Fibroblast of skin of back (primary cell): ENCODE measurements at regions not wholly inside any gene's neighbourhood (a gene's known extent, or its start where the extent isn't known, plus 50 kb on each side); places are given as distances from the start of the nearest gene placed in this dataset.

Source experiments
- DNase-seq: peaks from one replicate; pipeline ENCODE4 v3.0.0-alpha.2; 2013

DNA sequence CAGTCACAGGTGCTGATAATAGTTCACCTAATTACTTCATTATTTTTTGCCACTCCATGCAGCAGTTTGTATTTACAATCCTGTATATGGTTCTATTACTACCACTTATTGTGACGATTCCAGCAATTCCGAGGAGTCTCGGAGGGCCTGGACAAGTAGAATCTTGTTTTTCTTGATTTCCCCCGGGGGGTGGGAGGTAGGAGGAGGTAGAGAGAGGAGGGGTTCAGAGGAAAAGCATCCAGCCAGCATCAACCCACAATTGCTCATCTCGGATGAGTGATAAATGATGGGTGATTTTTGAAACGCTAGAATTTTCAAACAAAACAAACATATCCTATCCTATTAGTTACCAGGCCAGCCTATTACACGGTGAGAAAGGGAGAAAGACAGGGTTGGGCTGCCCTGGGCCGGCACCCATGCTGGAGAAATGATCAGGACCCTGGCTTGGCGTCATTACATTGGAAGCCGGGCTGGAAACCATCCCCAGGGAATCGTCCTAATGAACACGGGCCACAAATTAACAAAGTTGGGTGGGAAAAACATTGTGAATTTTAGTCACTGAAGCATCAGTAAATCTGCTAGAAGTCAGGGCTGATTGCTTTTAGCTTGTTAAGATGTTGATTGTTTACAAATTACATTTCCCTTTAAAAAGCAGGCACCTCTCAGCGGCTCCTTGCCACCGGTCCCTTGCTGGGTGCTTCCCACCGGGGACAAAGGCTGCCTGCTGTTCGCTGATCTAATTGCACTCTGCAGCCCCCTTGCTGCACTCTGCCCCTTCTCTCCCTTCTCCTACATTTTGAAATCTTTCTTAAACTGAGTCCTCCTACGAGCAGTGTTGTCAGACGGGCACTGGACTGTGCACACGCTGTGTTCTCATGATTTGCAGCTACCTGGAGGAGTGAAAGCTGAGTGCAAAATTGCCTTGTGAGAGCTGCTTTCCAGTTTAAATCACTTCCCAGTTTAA is 95.5 kb downstream of the FAM204A start:
- DNase-seq: no peak

DNA sequence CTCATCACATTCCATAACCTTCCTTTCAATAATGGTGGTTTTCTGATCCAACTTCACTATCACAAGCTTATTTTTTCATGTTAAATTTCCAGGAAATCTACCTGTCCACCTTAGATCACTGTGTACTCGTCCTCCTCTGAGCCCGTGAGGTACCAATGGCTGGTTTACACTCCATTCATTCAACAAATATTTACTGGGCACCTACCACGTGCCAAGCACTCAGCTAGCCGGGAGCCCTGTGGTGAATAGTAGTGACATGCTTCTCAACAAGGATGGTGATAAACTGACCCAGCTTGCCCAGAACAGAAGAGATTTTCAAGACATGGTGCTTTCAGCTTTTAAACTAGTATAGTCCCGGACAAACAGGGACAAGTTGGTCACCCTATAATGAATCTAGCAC is 98.2 kb downstream of the FAM204A start:
- DNase-seq: no peak

GRCh38 chr10:118241229-118242137 is 100.6 kb downstream of the FAM204A start:
- DNase-seq: peak; percentile 77

DNA sequence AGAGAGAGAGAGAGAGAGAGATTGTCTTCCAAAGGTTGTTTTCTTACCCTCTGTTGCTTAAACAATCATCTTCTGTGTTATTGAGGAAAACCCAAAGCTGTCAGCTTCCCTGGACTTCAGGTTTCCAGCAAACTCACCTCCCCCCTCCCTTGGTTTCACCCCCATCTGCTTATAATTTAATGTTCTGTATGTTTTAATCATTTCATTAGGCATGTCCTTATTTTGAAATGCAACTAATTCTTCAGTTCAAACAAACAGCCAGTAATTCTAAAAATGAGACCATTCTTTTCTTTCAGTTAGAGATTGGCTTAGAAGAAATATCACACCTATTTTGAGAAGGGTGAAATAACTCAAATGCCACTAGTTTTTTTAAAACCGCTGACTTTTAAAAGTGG is 102.9 kb downstream of the FAM204A start:
- DNase-seq: no peak

- peak; percentile 67 for DNase-seq
Observed at GRCh38 chr10:118238573-118239235, 103.4 kb downstream of the FAM204A start.

DNA sequence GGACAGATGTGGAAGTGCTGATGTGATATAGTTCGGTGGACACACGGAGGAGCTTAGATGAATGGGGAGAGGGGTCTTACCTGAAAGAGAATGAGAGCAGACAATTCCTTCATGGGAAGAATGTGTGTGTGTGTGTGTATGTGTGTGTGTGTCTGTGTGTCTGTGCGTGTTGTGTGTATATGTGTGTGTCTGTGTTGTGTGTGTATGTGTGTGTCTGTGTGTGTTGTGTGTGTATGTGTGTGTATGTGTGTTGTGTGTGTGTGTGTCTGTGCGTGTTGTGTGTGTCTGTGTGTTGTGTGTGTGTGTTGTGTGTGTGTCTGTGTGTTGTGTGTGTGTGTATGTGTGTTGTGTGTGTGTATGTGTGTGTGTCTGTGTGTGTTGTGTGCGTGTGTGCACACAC is 104.2 kb downstream of the FAM204A start:
- DNase-seq: no peak

GRCh38 chr10:118234683-118235082 is 107.4 kb downstream of the FAM204A start:
- DNase-seq: no peak

DNA sequence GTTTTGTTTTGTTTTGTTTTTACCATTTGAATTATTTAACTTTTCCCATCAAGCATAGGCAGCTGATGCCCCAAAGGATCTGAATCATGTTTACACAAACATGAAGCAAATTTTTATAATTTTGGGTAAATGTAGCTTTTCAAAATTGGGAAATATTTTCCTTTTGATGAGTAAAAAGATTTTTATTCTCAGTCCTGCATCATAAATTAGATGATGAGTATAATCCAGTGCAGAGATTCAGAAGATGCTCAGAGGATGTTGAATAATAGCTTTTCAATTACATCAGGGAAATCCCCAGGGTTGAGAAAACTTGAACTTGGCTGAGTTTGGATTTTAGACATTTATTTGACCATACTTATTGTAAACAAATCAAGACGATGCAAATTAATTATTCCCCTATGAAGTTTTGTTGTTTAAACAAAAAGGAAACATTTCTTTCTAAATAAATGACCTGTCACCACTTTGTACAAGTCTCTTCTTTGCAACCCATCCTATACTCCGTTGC is 121.7 kb downstream of the FAM204A start:
- DNase-seq: no peak

GRCh38 chr10:118218562-118218961 is 123.6 kb downstream of the FAM204A start:
- DNase-seq: no peak

- DNase-seq: no peak
Observed at GRCh38 chr10:118216571-118217170, 125.5 kb downstream of the FAM204A start.

DNA sequence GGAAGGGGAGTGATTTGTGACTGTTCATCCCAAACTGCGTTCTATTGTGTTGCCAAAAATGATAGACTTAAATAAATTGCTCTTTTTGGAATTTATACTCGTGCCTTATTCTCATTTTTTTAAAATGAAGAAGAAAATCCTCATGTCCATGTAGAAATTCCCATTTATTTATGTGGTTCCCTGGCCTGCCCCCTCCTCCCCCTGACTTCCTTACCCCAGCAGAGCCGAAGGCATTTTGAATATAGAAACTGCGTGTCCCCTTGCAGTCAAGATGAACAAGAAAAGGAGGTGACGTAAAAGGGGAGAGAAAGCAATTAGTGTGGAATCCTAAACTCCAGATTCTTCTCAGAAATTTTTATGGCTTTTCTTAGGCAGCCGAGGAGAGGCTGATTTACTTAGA is 126.1 kb downstream of the FAM204A start:
- DNase-seq: peak; percentile 36

- peak; percentile 19 for DNase-seq
Observed at GRCh38 chr10:118214776-118215175, 127.3 kb downstream of the FAM204A start.

GRCh38 chr10:118213436-118213835 is 128.7 kb downstream of the FAM204A start:
- DNase-seq: no peak

GRCh38 chr10:118210276-118210675 is 131.8 kb downstream of the FAM204A start:
- DNase-seq: peak; percentile 56

DNA sequence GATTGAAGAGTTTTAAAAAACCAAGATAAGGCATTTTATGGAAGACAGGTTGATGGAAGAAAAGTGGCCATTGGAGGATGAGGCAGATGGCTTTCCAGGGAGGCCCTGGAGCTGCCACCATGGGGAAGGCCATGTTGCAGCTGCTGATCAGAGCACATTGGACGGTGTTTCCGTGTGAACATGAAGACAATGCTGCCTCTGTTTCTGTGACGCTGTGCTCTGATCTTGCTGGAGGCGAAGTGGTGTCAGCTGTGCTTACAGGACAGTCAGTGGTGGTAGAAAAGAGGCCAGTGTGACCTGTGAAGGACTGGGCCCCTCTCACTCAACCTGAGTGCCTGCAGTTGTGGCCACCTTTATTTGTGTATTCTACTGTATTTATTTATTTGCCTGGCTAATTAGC is 132.9 kb downstream of the FAM204A start:
- no peak for DNase-seq

DNA sequence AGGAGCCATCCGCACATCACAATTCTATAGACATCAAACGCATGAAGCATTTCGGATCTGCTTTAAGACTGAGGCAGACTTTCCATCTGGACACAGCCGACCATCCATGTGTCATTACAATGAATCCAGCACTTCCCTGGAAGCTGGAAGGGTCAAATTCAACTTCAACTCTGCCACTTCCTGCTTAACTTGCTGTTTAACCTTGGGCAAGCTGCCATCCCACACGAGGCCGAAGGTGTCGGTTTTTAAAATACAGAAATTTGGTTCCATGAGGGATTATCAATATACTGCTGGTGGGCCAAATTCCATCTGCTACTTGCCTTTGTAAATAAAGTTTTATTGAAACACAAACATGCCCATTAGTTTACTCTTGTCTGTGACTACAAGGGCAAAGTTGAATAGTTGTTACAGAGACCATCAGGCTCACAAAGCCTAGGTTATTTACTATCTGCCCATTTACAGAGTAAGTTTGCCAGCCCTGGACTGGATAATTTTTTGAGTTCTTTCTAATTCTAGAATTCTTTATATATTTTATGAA is 134.6 kb downstream of the FAM204A start:
- DNase-seq: no peak

DNA sequence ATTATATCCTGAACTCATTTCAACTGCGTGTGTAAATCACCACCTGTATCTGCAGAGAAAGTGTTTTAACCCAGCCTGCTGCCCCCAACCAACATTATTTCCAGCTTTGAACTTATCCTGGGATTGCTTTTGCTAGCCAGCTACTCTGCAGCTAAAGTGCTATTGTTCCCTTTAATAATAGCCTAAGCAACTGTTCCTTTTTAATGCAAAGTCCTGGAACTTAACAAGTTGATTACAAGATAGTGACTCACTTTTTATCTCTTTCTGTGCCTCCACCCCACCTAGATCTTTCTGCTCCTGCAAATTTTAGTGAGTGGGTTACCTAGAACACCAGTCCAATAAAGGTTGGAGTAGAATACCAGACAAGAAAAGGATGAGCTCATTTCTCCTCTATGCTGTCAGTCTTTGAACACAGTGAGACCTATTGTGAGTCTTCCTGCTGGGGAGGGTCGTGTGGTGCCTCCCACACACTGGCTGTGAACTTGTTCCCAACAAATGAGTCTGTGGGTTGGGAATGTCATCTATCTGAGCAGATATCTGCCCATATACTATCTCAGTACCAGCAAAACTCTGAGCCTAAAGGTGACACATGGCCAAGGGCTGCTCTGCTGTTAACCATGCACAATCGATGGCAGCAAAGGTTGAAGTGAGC is 137.7 kb downstream of the FAM204A start:
- DNase-seq: no peak

- DNase-seq: no peak
Observed at GRCh38 chr10:118203461-118203860, 138.7 kb downstream of the FAM204A start.

GRCh38 chr10:118195729-118196128 is 146.4 kb downstream of the FAM204A start:
- DNase-seq: no peak

DNA sequence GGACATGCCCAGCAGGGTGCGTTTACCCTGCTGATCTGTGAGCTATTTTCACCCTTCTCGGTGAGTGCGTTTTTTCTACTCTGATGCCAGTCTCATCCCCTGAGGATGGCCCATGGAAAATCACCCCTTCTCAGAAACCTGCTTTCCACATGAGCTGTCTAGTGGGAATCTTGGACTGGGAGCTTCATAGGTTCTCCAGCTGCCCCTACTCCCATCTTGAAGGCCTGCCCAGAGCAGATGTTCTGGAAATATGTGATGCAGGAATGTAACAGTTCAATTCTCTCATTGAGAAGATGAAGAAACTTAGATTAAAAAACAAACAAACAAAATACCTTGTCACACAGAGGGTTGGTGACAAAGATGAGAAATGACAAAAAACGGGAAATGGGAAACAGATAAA is 146.9 kb upstream of the RAB11FIP2 start:
- DNase-seq: no peak

- DNase-seq: no peak
Observed at GRCh38 chr10:118181021-118181420, 134.3 kb upstream of the RAB11FIP2 start.
